ENCODE measurements at regions not wholly inside any gene's neighbourhood (a gene's known extent, or its start where the extent isn't known, plus 50 kb on each side); places are given as distances from the start of the nearest gene placed in this dataset.
A peak's percentile ranks its signal among the peaks of the same experiment; 100 is the strongest.

DNA sequence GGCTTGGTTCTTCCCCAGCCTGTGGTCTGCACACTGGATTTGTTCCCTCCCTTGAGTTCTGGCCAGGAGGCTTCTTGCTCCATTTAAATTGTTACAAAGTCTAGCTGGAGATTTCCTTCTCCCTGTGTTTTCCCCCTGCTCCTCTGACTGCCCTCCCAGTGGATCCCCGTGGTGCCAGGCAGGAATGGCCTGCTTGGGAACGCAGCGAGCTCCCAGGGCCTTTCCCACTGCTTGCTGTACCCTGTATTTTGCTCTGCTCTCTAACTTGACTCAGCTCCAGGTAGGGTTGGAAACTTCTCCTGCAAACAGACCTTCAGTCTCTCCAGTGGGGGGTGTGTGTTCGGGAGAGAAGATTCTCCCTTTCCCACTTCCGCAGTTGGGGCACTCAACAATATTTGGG is 349.2 kb upstream of the FBXO33 start:
- Histone ChIP-seq H3K4me1 (no peaks in the 10 kb centered on the region), H3K27me3 (no peaks in the 10 kb centered on the region), H3K27ac (no peak overlapping the region), H3K9me3 (peaks cover 0 to 28% (median 16%) of the 10 kb centered on the region in 4 donors), H3K4me3 (no peak overlapping the region), H3K36me3 (no peaks in the 10 kb centered on the region)
- DNase-seq: no peak
- WGBS, 5 donors: 75 to 82% (median 77%) methylated on average over 5 of the region's 5 CpGs
- intact Hi-C loops (cut with DNase I; ENCODE audit: low total_unique reads): no loop called here
- TF ChIP-seq POLR2A (IDR thresholded peaks at IDR 0.05) (no peak), EP300 (IDR thresholded peaks at IDR 0.05) (no peak), POLR2AphosphoS5 (IDR thresholded peaks at IDR 0.05) (no peak)
- TF ChIP-seq, protein P1, sequence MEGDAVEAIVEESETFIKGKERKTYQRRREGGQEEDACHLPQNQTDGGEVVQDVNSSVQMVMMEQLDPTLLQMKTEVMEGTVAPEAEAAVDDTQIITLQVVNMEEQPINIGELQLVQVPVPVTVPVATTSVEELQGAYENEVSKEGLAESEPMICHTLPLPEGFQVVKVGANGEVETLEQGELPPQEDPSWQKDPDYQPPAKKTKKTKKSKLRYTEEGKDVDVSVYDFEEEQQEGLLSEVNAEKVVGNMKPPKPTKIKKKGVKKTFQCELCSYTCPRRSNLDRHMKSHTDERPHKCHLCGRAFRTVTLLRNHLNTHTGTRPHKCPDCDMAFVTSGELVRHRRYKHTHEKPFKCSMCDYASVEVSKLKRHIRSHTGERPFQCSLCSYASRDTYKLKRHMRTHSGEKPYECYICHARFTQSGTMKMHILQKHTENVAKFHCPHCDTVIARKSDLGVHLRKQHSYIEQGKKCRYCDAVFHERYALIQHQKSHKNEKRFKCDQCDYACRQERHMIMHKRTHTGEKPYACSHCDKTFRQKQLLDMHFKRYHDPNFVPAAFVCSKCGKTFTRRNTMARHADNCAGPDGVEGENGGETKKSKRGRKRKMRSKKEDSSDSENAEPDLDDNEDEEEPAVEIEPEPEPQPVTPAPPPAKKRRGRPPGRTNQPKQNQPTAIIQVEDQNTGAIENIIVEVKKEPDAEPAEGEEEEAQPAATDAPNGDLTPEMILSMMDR (IDR thresholded peaks at IDR 0.05): no peak

DNA sequence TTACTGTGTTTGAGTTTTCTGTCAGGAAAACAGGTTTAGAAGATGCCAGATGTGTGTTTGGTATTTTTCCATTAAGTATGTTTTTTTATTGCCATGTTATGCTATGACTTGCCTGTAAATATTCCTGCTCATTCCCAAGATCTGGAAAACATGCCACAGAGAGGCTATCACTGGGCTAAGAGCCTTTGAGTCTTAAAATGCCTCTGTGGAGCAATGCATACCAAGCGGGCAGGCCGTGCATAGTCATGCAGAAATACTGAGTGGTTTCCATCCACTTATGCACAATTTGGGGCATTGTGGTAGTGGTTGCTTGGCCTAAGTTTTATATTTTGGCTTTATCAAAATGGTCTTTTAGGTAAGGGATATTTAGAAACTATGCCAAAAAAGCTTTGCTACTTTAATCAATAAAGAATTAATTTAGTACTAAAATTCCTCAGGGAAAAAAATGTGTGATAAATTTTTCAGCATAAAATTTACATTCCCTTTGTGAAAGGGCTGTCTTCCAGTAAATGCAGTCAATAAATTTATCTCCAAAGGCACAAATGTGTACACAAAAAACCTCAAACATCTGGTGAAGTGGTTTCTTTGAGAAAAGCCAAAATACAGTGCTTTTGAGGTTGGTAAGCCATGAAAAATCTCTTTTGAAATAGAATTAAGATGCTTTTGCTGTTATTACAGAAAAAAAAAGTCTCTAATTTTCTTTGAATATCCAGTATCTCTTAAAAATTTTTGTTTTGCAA is 341.3 kb upstream of the FBXO33 start:
- no peak for DNase-seq
- TF ChIP-seq EP300 (IDR thresholded peaks at IDR 0.05) (no peak), POLR2AphosphoS5 (IDR thresholded peaks at IDR 0.05) (no peak)
- TF ChIP-seq, protein P1 (IDR thresholded peaks at IDR 0.05): no peak
- no peaks in the 10 kb centered on the region for H3K4me1 ChIP-seq
- 81 to 97% (median 84%) methylated on average over 2 of the region's 2 CpGs for WGBS, 5 donors
- H3K27me3 ChIP-seq: no peaks in the 10 kb centered on the region
- peaks cover 0 to 11% (median 3%) of the 10 kb centered on the region in 4 donors for H3K9me3 ChIP-seq
- no peaks in the 10 kb centered on the region for H3K36me3 ChIP-seq
- no peak overlapping the region for H3K27ac ChIP-seq
- intact Hi-C loops (cut with DNase I; ENCODE audit: low total_unique reads): no loop called here
- H3K4me3 ChIP-seq: no peak overlapping the region

DNA sequence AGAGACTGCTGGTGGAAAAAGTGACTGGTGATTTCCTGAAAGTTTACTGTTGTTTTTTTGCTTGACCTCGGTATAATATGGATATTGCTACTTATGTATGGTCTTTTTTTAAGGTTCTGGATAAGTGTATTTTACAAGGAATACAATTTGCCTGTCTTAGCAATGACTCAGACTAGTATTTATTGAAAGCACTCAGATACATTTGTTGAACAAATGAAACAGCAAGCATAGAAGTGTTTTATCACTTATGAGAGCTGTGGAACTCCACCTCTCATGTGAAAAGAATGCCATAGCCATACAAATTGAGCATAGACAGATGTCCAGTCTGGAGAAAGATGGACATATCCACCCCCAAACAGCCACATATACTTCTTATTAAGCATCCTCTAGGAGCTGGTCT is 340.4 kb upstream of the FBXO33 start:
- no peaks in the 10 kb centered on the region for H3K36me3 ChIP-seq
- WGBS, 5 donors: 36 to 55% (median 43%) methylated on average over 1 of the region's 1 CpG
- no peaks in the 10 kb centered on the region for H3K4me1 ChIP-seq
- H3K9me3 ChIP-seq: peaks cover 0 to 6% (median 2%) of the 10 kb centered on the region in 4 donors
- intact Hi-C loops (cut with DNase I; ENCODE audit: low total_unique reads): no loop called here
- no peak overlapping the region for H3K27ac ChIP-seq
- TF ChIP-seq POLR2A (IDR thresholded peaks at IDR 0.05) (no peak), POLR2AphosphoS5 (IDR thresholded peaks at IDR 0.05) (no peak), EP300 (IDR thresholded peaks at IDR 0.05) (no peak)
- TF ChIP-seq, protein P1 (IDR thresholded peaks at IDR 0.05): no peak
- no peaks in the 10 kb centered on the region for H3K27me3 ChIP-seq
- no peak overlapping the region for H3K4me3 ChIP-seq
- no peak for DNase-seq

DNA sequence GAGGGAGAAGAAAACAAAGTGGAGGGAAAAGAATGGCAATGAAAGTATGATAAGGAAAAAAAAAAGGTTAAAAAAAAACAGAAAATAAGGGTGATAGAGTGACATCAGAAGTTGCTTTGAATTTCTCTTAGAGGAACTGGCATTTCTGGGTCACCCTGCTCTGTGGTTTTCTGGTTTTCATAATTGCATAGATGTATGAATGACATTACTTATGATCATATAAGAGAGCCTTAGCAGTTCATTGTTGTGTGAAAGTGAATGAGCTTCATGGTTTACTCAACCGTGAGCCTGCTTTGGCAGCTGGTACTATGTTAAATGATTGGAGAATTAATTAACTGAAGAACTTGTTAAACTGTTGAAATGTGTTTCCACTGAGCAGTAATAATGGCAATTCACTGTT is 336.4 kb upstream of the FBXO33 start:
- no peaks in the 10 kb centered on the region for H3K27me3 ChIP-seq
- intact Hi-C loops (cut with DNase I; ENCODE audit: low total_unique reads): no loop called here
- H3K27ac ChIP-seq: no peak overlapping the region
- DNase-seq: peak in 1 of 2 donors; percentile 6
- H3K4me3 ChIP-seq: no peak overlapping the region
- H3K4me1 ChIP-seq: no peaks in the 10 kb centered on the region
- no peaks in the 10 kb centered on the region for H3K9me3 ChIP-seq
- TF ChIP-seq POLR2A (IDR thresholded peaks at IDR 0.05): no peak
- no peak for TF ChIP-seq POLR2AphosphoS5 (IDR thresholded peaks at IDR 0.05)
- TF ChIP-seq, protein P1 (IDR thresholded peaks at IDR 0.05): no peak
- no peaks in the 10 kb centered on the region for H3K36me3 ChIP-seq
- 62 to 91% (median 71%) methylated on average over 1 of the region's 1 CpG for WGBS, 5 donors

Data from stomach (tissue), 8 donors.